Upper lobe of left lung (tissue), 6 donors: ENCODE measurements at regions not wholly inside any gene's neighbourhood (a gene's known extent, or its start where the extent isn't known, plus 50 kb on each side); places are given as distances from the start of the nearest gene placed in this dataset.
"Not testable (repeated sequence)": the region's sequence is repeated elsewhere in the genome, so short reads cannot be mapped to it uniquely, and the experiment has no call there.

Source experiments
- ATAC-seq, 2 donors: fragments of 200-7000 bp; cut with Tn5 transposase; one replicate each; pipeline ENCODE4 v1.9.1; 2022; ENCODE audit warnings: mild to moderate bottlenecking in 2 of 2, moderate library complexity in 2 of 2; ENCODE audit not compliant: low FRiP score in 2 of 2
- DNase-seq, 2 donors: peaks; one replicate each; pipeline ENCODE4 v3.0.0-alpha.2; 2019 to 2020
- H3K27ac ChIP-seq, 4 donors: fragments of 200-600 bp; sonication (generic); one replicate each; pipeline ENCODE4 v1.5.1; 2016 to 2019
- H3K27me3 ChIP-seq, 4 donors: fragments of 200-600 bp; sonication (generic); one replicate each; pipeline ENCODE4 v1.5.1; 2017 to 2019
- H3K36me3 ChIP-seq, 4 donors: fragments of 200-600 bp; sonication (generic); one replicate each; pipeline ENCODE4 v1.5.1; 2016 to 2019
- H3K4me1 ChIP-seq, 4 donors: fragments of 200-600 bp; sonication (generic); one replicate each; pipeline ENCODE4 v1.5.1; 2018 to 2019
- H3K4me3 ChIP-seq, 4 donors: fragments of 200-600 bp; sonication (generic); one replicate each; pipeline ENCODE4 v1.5.1; 2017 to 2019; ENCODE audit warnings: mild to moderate bottlenecking in 2 of 4, moderate library complexity in 1 of 4
- H3K9me3 ChIP-seq, 4 donors: fragments of 200-600 bp; sonication (generic); one replicate each; pipeline ENCODE4 v1.5.1; 2018 to 2019
- CTCF ChIP-seq, 6 experiments: fragments of 450-650 bp in 4 of 6; fragments of 200-600 bp in 2 of 6; sonication (generic) in 2 of 6; IDR thresholded peaks; one replicate each; pipeline ENCODE4 v1.5.1; 2016 to 2019; ENCODE audit warnings: antibody characterized with exemption in 6 of 6
- EP300 ChIP-seq, 4 donors: sonication (generic); formaldehyde crosslinking; IDR thresholded peaks; one replicate each; pipeline ENCODE4 v1.5.1; 2017; ENCODE audit warnings: antibody characterized with exemption in 4 of 4, control low read depth in 2 of 4
- POLR2A ChIP-seq, 4 donors: fragments of 450-650 bp; IDR thresholded peaks; one replicate each; pipeline ENCODE4 v1.5.1; 2016 to 2017; ENCODE audit warnings: antibody characterized with exemption in 4 of 4, mild to moderate bottlenecking in 2 of 4
- POLR2AphosphoS5 ChIP-seq, 2 donors: sonication (generic); formaldehyde crosslinking; IDR thresholded peaks; one replicate each; pipeline ENCODE4 v1.5.1; 2017; ENCODE audit warnings: antibody characterized with exemption in 2 of 2
- WGBS, 2 donors: methylation state at CpG; one replicate each; pipeline ENCODE4 v1.1.5; 2017 to 2018; 5-methylcytosine and 5-hydroxymethylcytosine counted together
- donor health status: DM: no; HTN: no; CAD: no; lungs with moderate emphysema.
- donor health status: DM: no; HTN: yes; CAD: no; lungs with severe emphysema.

- no peak overlapping the region for H3K27ac ChIP-seq
- no peak for DNase-seq
- no peak for TF ChIP-seq EP300 (IDR thresholded peaks at IDR 0.05)
- no peak for TF ChIP-seq POLR2AphosphoS5 (IDR thresholded peaks at IDR 0.05)
- TF ChIP-seq POLR2A (IDR thresholded peaks at IDR 0.05) = no peak
- no peak for TF ChIP-seq CTCF (IDR thresholded peaks at IDR 0.05)
- H3K9me3 ChIP-seq = no peaks in the 10 kb centered on the region
- ATAC-seq = no peak
- no peak overlapping the region for H3K4me3 ChIP-seq
- WGBS, 2 donors = 40 to 46% methylated on average over 4 of the region's 4 CpGs
- H3K36me3 ChIP-seq = no peaks in the 10 kb centered on the region
- no peaks in the 10 kb centered on the region for H3K27me3 ChIP-seq
- no peaks in the 10 kb centered on the region for H3K4me1 ChIP-seq
Observed at GRCh38 chr6:114638341-114638740, 295.5 kb upstream of the HS3ST5 start.

GRCh38 chr6:114634016-114634415, 291.2 kb upstream of the HS3ST5 start:
- no peaks in the 10 kb centered on the region for H3K27me3 ChIP-seq
- H3K4me3 ChIP-seq = no peak overlapping the region
- H3K4me1 ChIP-seq = no peaks in the 10 kb centered on the region
- H3K36me3 ChIP-seq = no peaks in the 10 kb centered on the region
- H3K27ac ChIP-seq = no peak overlapping the region
- TF ChIP-seq EP300 (IDR thresholded peaks at IDR 0.05) = no peak
- no peak for TF ChIP-seq CTCF (IDR thresholded peaks at IDR 0.05)
- TF ChIP-seq POLR2AphosphoS5 (IDR thresholded peaks at IDR 0.05) = no peak
- TF ChIP-seq POLR2A (IDR thresholded peaks at IDR 0.05) = no peak
- ATAC-seq = no peak
- no peak for DNase-seq
- no peaks in the 10 kb centered on the region for H3K9me3 ChIP-seq

GRCh38 chr6:114626226-114626625, 283.4 kb upstream of the HS3ST5 start:
- ATAC-seq = not testable (repeated sequence)

GRCh38 chr6:114619621-114620200, 276.9 kb upstream of the HS3ST5 start:
- Histone ChIP-seq H3K9me3 (no peaks in the 10 kb centered on the region), H3K27me3 (no peaks in the 10 kb centered on the region), H3K4me1 (no peaks in the 10 kb centered on the region), H3K4me3 (no peak overlapping the region), H3K27ac (no peak overlapping the region), H3K36me3 (no peaks in the 10 kb centered on the region)
- DNase-seq = no peak
- TF ChIP-seq POLR2AphosphoS5 (IDR thresholded peaks at IDR 0.05) (no peak), POLR2A (IDR thresholded peaks at IDR 0.05) (no peak), CTCF (IDR thresholded peaks at IDR 0.05) (no peak), EP300 (IDR thresholded peaks at IDR 0.05) (no peak)
- no peak for ATAC-seq
- 82 to 88% methylated on average over 2 of the region's 2 CpGs for WGBS, 2 donors

More at GRCh38 chr6:114626226-114626625, 283.4 kb upstream of the HS3ST5 start:
- DNase-seq, H3K27me3 ChIP-seq, H3K27ac ChIP-seq, H3K4me3 ChIP-seq, H3K36me3 ChIP-seq, H3K4me1 ChIP-seq, H3K9me3 ChIP-seq: not testable (repeated sequence)
- 93 to 95% methylated on average over 1 of the region's 1 CpG for WGBS, 2 donors

- no peaks in the 10 kb centered on the region for H3K27me3 ChIP-seq
- ATAC-seq = no peak
- H3K4me3 ChIP-seq = no peak overlapping the region
- no peak for DNase-seq
- no peak for TF ChIP-seq POLR2A (IDR thresholded peaks at IDR 0.05)
- no peak for TF ChIP-seq EP300 (IDR thresholded peaks at IDR 0.05)
- TF ChIP-seq CTCF (IDR thresholded peaks at IDR 0.05) = no peak
- no peak for TF ChIP-seq POLR2AphosphoS5 (IDR thresholded peaks at IDR 0.05)
- H3K9me3 ChIP-seq = no peaks in the 10 kb centered on the region
- no peak overlapping the region for H3K27ac ChIP-seq
- H3K4me1 ChIP-seq = no peaks in the 10 kb centered on the region
- no peaks in the 10 kb centered on the region for H3K36me3 ChIP-seq
Observed at GRCh38 chr6:114611696-114612095, 268.9 kb upstream of the HS3ST5 start.
